Fibroblast of lung (primary cell): ENCODE measurements at regions not wholly inside any gene's neighbourhood (a gene's known extent, or its start where the extent isn't known, plus 50 kb on each side); places are given as distances from the start of the nearest gene placed in this dataset.

Source experiments
- CTCF ChIP-seq, 2 donors: IDR thresholded peaks in 1 of 2; conservative IDR thresholded peaks in 1 of 2; 1 replicate in 1 of 2; 2 replicates in 1 of 2; pipeline ENCODE4 v1.5.1; 2011 to 2012; ENCODE audit warnings: low read length in 2 of 2, control low read depth in 1 of 2, inconsistent platforms in 1 of 2, low read depth in 1 of 2, mild to moderate bottlenecking in 1 of 2
- EZH2 ChIP-seq: IDR thresholded peaks from 2 replicates; pipeline ENCODE4 v1.5.1; 2012; ENCODE audit warnings: low read length, control low read depth, mild to moderate bottlenecking; ENCODE audit errors: missing control alignments

GRCh38 chr6:66962082-66962481 lies 1255.1 kb upstream of the EYS start:
- TF ChIP-seq CTCF (conservative IDR thresholded peaks at IDR 0.05 in 1 of 2, IDR thresholded peaks at IDR 0.05 in 1 of 2; ENCODE audit: low read depth in 1 of 2, low read length in 2 of 2), result no peak
- TF ChIP-seq EZH2, result no peak
